ENCODE measurements at regions not wholly inside any gene's neighbourhood (a gene's known extent, or its start where the extent isn't known, plus 50 kb on each side); places are given as distances from the start of the nearest gene placed in this dataset.

DNA sequence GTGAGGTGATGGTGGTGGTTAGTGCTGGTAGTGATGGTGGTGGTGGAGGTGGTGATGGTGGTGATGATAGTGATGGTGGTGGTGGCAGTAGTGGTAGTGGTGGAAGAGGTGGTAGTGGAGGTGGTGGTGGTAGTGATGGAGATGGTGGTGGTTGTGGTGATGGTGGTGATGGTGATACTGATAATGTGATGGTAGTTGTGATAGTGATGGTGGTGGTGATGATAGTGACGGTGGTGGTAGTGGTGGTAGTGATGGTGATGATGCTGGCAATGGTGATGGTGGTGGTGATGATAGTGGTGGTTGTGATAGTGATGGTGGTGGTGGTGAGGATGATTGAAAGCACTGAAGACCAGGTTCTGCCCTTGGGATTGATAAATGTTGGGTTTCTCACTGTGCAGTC, 85.2 kb upstream of the SLC1A3 start:
- Histone ChIP-seq H3K56ac (ENCODE audit: low read length) (no peak overlapping the region), H3K9ac (ENCODE audit: low read length) (no peak overlapping the region), H2AK5ac (ENCODE audit: low read length) (no peak overlapping the region), H3K79me1 (ENCODE audit: low read length) (no peaks in the 10 kb centered on the region), H3K23ac (ENCODE audit: low read length) (no peak overlapping the region), H2BK15ac (replicated peaks; ENCODE audit: low read depth) (no peak overlapping the region), H3K4ac (ENCODE audit: low read depth, low read length) (no peak overlapping the region), H3K27ac (ENCODE audit: low read depth, low read length) (no peak overlapping the region), H3K36me3 (ENCODE audit: control insufficient read depth, insufficient read depth, low read length) (no peaks in the 10 kb centered on the region), H3K4me3 (ENCODE audit: low read length) (no peak overlapping the region), H3K4me1 (ENCODE audit: control insufficient read depth, low read depth, low read length) (no peaks in the 10 kb centered on the region), H3K27me3 (ENCODE audit: insufficient read depth, low read length, poor library complexity) (no peaks in the 10 kb centered on the region), H3K18ac (ENCODE audit: low read length) (no peak overlapping the region), H4K5ac (ENCODE audit: low read length) (no peak overlapping the region), H3K4me2 (ENCODE audit: low read length) (no peak overlapping the region), H2BK120ac (ENCODE audit: low read depth, low read length) (no peak overlapping the region), H3K79me2 (ENCODE audit: control insufficient read depth, insufficient read depth, low read length) (no peaks in the 10 kb centered on the region), H4K8ac (ENCODE audit: low read depth, low read length) (no peak overlapping the region), H2BK5ac (ENCODE audit: low read length) (no peak overlapping the region)
- no peak for DNase-seq
- no CpG with 5 or more reads among the region's 1 CpG for WGBS (ENCODE audit: extremely low coverage, insufficient coverage, low lambda C conversion rate)

DNA sequence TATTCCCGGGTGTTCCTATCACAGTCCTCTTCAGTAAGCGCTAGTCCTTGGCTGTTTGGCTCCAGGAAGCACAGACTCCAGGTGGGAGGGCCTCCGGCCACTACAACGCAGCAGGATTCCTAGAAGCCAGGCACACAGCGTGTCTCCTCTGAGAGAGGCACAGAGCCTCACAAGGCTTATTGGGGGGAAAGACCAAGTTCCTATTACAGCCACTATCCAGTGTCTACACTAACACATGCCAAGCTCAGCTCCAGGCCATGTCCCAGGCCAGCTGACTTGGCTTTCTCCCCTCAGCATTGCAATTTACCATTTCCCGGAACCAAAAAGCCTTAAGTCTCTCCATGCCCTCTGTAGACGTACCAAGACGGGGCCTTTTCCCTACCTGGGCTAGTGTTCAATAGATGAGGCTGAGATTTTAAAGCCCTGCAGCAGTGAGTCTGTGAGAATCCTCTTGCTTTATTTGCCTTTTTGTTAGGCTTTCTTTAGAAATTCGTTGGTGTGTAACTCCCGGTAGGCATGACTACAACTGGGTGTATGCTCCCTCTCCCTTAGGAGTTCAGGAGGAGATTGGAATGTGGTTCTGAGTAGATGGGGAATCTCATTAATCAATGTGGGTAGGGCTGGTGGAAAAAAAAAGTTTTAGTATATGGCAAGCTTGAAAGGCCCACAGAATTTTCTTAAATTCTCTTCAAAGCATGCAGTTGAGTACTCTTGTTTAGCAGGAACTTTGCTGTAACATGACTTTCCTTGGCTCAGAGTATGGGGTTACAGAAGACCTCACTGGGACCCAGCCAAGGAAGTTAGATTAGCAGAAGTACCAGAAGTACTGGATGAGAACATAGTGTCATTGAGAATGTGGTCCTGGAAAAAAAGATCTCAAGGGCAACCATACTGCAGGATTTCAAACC, 84.3 kb upstream of the SLC1A3 start:
- Histone ChIP-seq H3K36me3 (ENCODE audit: control insufficient read depth, insufficient read depth, low read length) (no peaks in the 10 kb centered on the region), H3K4me3 (ENCODE audit: low read length) (no peak overlapping the region), H3K27me3 (ENCODE audit: insufficient read depth, low read length, poor library complexity) (no peaks in the 10 kb centered on the region), H2BK120ac (ENCODE audit: low read depth, low read length) (no peak overlapping the region), H3K4me1 (ENCODE audit: control insufficient read depth, low read depth, low read length) (no peaks in the 10 kb centered on the region), H2AK5ac (ENCODE audit: low read length) (no peak overlapping the region), H2BK5ac (ENCODE audit: low read length) (no peak overlapping the region), H3K56ac (ENCODE audit: low read length) (no peak overlapping the region), H3K23ac (ENCODE audit: low read length) (no peak overlapping the region), H3K79me1 (ENCODE audit: low read length) (no peaks in the 10 kb centered on the region), H3K4me2 (ENCODE audit: low read length) (no peak overlapping the region), H3K18ac (ENCODE audit: low read length) (no peak overlapping the region), H3K27ac (ENCODE audit: low read depth, low read length) (no peak overlapping the region), H3K79me2 (ENCODE audit: control insufficient read depth, insufficient read depth, low read length) (no peaks in the 10 kb centered on the region), H3K9ac (ENCODE audit: low read length) (no peak overlapping the region), H4K5ac (ENCODE audit: low read length) (no peak overlapping the region), H3K4ac (ENCODE audit: low read depth, low read length) (no peak overlapping the region), H4K8ac (ENCODE audit: low read depth, low read length) (no peak overlapping the region), H2BK15ac (replicated peaks; ENCODE audit: low read depth) (no peak overlapping the region)
- DNase-seq: peak; percentile 22
- WGBS (ENCODE audit: extremely low coverage, insufficient coverage, low lambda C conversion rate): no CpG with 5 or more reads among the region's 10 CpGs

DNA sequence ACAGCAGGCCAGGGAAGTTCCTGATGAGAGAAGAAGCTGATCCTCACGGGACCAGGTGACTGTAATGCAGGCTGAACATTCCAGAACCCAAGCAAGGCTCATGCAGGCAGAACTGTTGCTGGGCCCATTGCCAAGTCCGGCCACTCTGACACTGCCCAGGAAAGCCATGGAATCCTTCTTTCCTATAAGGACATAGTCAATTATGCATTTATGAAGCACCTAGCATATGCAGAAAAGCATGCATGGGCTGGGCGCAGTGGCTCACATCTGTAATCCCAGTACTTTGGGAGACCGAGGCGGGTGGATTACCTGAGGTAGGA, 83.7 kb upstream of the SLC1A3 start:
- H3K27me3 ChIP-seq (ENCODE audit: insufficient read depth, low read length, poor library complexity): no peaks in the 10 kb centered on the region
- H4K8ac ChIP-seq (ENCODE audit: low read depth, low read length): no peak overlapping the region
- no peak for DNase-seq
- no peak overlapping the region for H2BK5ac ChIP-seq (ENCODE audit: low read length)
- H2BK120ac ChIP-seq (ENCODE audit: low read depth, low read length): no peak overlapping the region
- no peaks in the 10 kb centered on the region for H3K79me2 ChIP-seq (ENCODE audit: control insufficient read depth, insufficient read depth, low read length)
- H3K56ac ChIP-seq (ENCODE audit: low read length): no peak overlapping the region
- no peak overlapping the region for H2BK15ac ChIP-seq (replicated peaks; ENCODE audit: low read depth)
- no peaks in the 10 kb centered on the region for H3K79me1 ChIP-seq (ENCODE audit: low read length)
- no peak overlapping the region for H3K18ac ChIP-seq (ENCODE audit: low read length)
- no peaks in the 10 kb centered on the region for H3K4me1 ChIP-seq (ENCODE audit: control insufficient read depth, low read depth, low read length)
- no peak overlapping the region for H3K23ac ChIP-seq (ENCODE audit: low read length)
- no peak overlapping the region for H3K4me3 ChIP-seq (ENCODE audit: low read length)
- no CpG with 5 or more reads among the region's 5 CpGs for WGBS (ENCODE audit: extremely low coverage, insufficient coverage, low lambda C conversion rate)
- H4K5ac ChIP-seq (ENCODE audit: low read length): no peak overlapping the region
- no peak overlapping the region for H2AK5ac ChIP-seq (ENCODE audit: low read length)
- H3K9ac ChIP-seq (ENCODE audit: low read length): no peak overlapping the region
- no peak overlapping the region for H3K4ac ChIP-seq (ENCODE audit: low read depth, low read length)
- H3K27ac ChIP-seq (ENCODE audit: low read depth, low read length): no peak overlapping the region
- H3K4me2 ChIP-seq (ENCODE audit: low read length): no peak overlapping the region
- no peaks in the 10 kb centered on the region for H3K36me3 ChIP-seq (ENCODE audit: control insufficient read depth, insufficient read depth, low read length)

DNA sequence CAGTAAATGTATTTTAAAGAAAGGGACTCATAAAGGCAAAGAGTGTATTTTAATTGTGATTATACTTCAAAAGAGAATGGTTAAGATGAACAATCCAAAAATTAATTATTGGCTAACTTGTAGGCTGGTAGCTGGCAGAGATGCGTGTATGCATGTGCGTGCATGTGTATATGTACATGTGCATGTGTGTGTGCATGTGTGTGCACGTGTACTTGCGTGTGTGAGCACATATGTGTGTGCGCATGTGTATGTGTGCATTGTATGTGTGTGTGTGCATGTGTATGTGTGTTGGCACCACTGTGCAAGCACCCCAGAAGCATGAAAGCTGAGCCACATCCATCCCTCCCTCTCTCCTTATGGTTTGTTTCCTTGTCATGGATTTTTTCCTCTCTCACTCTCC, 83.0 kb upstream of the SLC1A3 start:
- Histone ChIP-seq H3K36me3 (ENCODE audit: control insufficient read depth, insufficient read depth, low read length) (no peaks in the 10 kb centered on the region), H3K27me3 (ENCODE audit: insufficient read depth, low read length, poor library complexity) (no peaks in the 10 kb centered on the region)

DNA sequence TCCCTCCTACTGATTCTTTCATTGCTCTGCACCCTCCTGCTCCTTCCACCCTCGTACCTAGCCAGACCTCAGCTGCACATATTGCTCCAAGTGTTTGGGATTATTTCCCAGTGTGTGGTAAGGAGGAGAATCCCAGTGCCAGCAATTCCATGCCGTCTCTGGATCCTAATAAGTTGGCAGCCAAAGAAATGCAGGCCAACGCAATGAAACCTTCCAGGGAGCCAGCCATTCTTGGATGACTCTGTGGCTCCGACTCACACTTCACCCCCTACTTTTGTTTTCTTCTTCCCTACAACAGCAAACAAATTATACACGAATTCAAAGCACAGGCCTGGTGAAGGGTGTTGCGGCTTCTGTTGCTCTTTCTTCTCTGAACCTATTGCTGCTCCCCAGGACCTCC, 82.5 kb upstream of the SLC1A3 start:
- Histone ChIP-seq H2BK5ac (ENCODE audit: low read length) (no peak overlapping the region), H2BK120ac (ENCODE audit: low read depth, low read length) (no peak overlapping the region), H3K27ac (ENCODE audit: low read depth, low read length) (no peak overlapping the region), H4K5ac (ENCODE audit: low read length) (no peak overlapping the region), H2BK15ac (replicated peaks; ENCODE audit: low read depth) (no peak overlapping the region), H3K79me2 (ENCODE audit: control insufficient read depth, insufficient read depth, low read length) (no peaks in the 10 kb centered on the region), H3K23ac (ENCODE audit: low read length) (no peak overlapping the region), H4K8ac (ENCODE audit: low read depth, low read length) (no peak overlapping the region), H3K9ac (ENCODE audit: low read length) (no peak overlapping the region), H3K18ac (ENCODE audit: low read length) (no peak overlapping the region), H3K27me3 (ENCODE audit: insufficient read depth, low read length, poor library complexity) (no peaks in the 10 kb centered on the region), H3K79me1 (ENCODE audit: low read length) (no peaks in the 10 kb centered on the region), H2AK5ac (ENCODE audit: low read length) (no peak overlapping the region), H3K56ac (ENCODE audit: low read length) (no peak overlapping the region), H3K4me3 (ENCODE audit: low read length) (no peak overlapping the region), H3K4ac (ENCODE audit: low read depth, low read length) (no peak overlapping the region), H3K4me1 (ENCODE audit: control insufficient read depth, low read depth, low read length) (no peaks in the 10 kb centered on the region), H3K36me3 (ENCODE audit: control insufficient read depth, insufficient read depth, low read length) (no peaks in the 10 kb centered on the region), H3K4me2 (ENCODE audit: low read length) (no peak overlapping the region)
- DNase-seq: no peak
- no CpG with 5 or more reads among the region's 6 CpGs for WGBS (ENCODE audit: extremely low coverage, insufficient coverage, low lambda C conversion rate)

More for the DNA sequence above, 83.0 kb upstream of the SLC1A3 start:
- H2BK120ac ChIP-seq (ENCODE audit: low read depth, low read length): no peak overlapping the region
- H2AK5ac ChIP-seq (ENCODE audit: low read length): no peak overlapping the region
- H3K4ac ChIP-seq (ENCODE audit: low read depth, low read length): no peak overlapping the region
- no CpG with 5 or more reads among the region's 5 CpGs for WGBS (ENCODE audit: extremely low coverage, insufficient coverage, low lambda C conversion rate)
- no peak overlapping the region for H3K9ac ChIP-seq (ENCODE audit: low read length)
- H3K4me1 ChIP-seq (ENCODE audit: control insufficient read depth, low read depth, low read length): no peaks in the 10 kb centered on the region
- no peak overlapping the region for H3K18ac ChIP-seq (ENCODE audit: low read length)
- H3K4me3 ChIP-seq (ENCODE audit: low read length): no peak overlapping the region
- H3K27ac ChIP-seq (ENCODE audit: low read depth, low read length): no peak overlapping the region
- no peak overlapping the region for H2BK15ac ChIP-seq (replicated peaks; ENCODE audit: low read depth)
- H2BK5ac ChIP-seq (ENCODE audit: low read length): no peak overlapping the region
- no peak overlapping the region for H3K56ac ChIP-seq (ENCODE audit: low read length)
- no peaks in the 10 kb centered on the region for H3K79me2 ChIP-seq (ENCODE audit: control insufficient read depth, insufficient read depth, low read length)
- no peak overlapping the region for H3K4me2 ChIP-seq (ENCODE audit: low read length)
- no peak overlapping the region for H4K8ac ChIP-seq (ENCODE audit: low read depth, low read length)
- no peaks in the 10 kb centered on the region for H3K79me1 ChIP-seq (ENCODE audit: low read length)
- DNase-seq: no peak
- H4K5ac ChIP-seq (ENCODE audit: low read length): no peak overlapping the region
- H3K23ac ChIP-seq (ENCODE audit: low read length): no peak overlapping the region

DNA sequence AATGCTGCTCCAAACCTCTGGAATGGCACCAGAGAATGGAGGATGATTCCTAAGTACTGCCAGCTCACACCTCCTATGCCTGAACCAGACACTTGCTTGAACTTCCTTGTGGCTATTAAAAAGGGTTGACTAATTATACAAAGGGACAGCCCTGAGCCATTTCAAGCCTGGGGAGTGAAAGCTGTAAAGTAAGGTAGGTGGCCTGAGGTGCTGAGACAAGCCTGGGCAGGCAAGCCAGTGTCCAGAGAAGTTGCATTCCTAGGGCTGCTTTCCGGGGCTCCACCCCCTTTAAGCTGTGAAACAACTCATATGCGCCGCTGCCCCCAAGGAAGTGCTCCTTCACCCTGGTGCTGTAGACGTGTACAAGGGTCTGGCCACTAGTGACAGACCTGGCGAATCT, 79.9 kb upstream of the SLC1A3 start:
- Histone ChIP-seq H3K18ac (ENCODE audit: low read length) (no peak overlapping the region), H3K4me1 (ENCODE audit: control insufficient read depth, low read depth, low read length) (no peaks in the 10 kb centered on the region), H2AK5ac (ENCODE audit: low read length) (no peak overlapping the region), H3K4me3 (ENCODE audit: low read length) (no peak overlapping the region), H2BK15ac (replicated peaks; ENCODE audit: low read depth) (no peak overlapping the region), H3K9ac (ENCODE audit: low read length) (no peak overlapping the region), H3K79me1 (ENCODE audit: low read length) (no peaks in the 10 kb centered on the region), H3K4ac (ENCODE audit: low read depth, low read length) (no peak overlapping the region), H3K4me2 (ENCODE audit: low read length) (no peak overlapping the region), H4K5ac (ENCODE audit: low read length) (no peak overlapping the region), H2BK5ac (ENCODE audit: low read length) (no peak overlapping the region), H3K23ac (ENCODE audit: low read length) (no peak overlapping the region), H2BK120ac (ENCODE audit: low read depth, low read length) (no peak overlapping the region), H3K79me2 (ENCODE audit: control insufficient read depth, insufficient read depth, low read length) (no peaks in the 10 kb centered on the region), H4K8ac (ENCODE audit: low read depth, low read length) (no peak overlapping the region), H3K27me3 (ENCODE audit: insufficient read depth, low read length, poor library complexity) (no peaks in the 10 kb centered on the region), H3K36me3 (ENCODE audit: control insufficient read depth, insufficient read depth, low read length) (no peaks in the 10 kb centered on the region), H3K56ac (ENCODE audit: low read length) (no peak overlapping the region), H3K27ac (ENCODE audit: low read depth, low read length) (no peak overlapping the region)
- WGBS (ENCODE audit: extremely low coverage, insufficient coverage, low lambda C conversion rate): no CpG with 5 or more reads among the region's 5 CpGs
- DNase-seq: no peak

Measured in mesendoderm (in vitro differentiated cells).